Hepatocyte (in vitro differentiated cells): ENCODE measurements at regions not wholly inside any gene's neighbourhood (a gene's known extent, or its start where the extent isn't known, plus 50 kb on each side); places are given as distances from the start of the nearest gene placed in this dataset.

Source experiments
- DNase-seq: peaks from one replicate; pipeline ENCODE4 v3.0.0-alpha.2; 2016; ENCODE audit warnings: low spot score
- H2AFZ ChIP-seq: fragments of 200-600 bp; sonication (generic); 2 replicates; pipeline ENCODE4 v1.6.0; 2016; ENCODE audit warnings: antibody characterized with exemption, mild to moderate bottlenecking
- H3K27ac ChIP-seq: fragments of 200-600 bp; sonication (generic); 2 replicates; pipeline ENCODE4 v1.5.1; 2016; ENCODE audit warnings: mild to moderate bottlenecking
- H3K27me3 ChIP-seq: fragments of 200-600 bp; sonication (generic); 2 replicates; pipeline ENCODE4 v1.6.1; 2016
- H3K36me3 ChIP-seq: fragments of 200-600 bp; sonication (generic); replicated peaks from 2 replicates; pipeline ENCODE4 v1.5.1; 2016; ENCODE audit warnings: low read depth; ENCODE audit not compliant: insufficient read depth
- H3K4me1 ChIP-seq: fragments of 200-600 bp; sonication (generic); 2 replicates; pipeline ENCODE4 v1.5.1; 2016; ENCODE audit warnings: mild to moderate bottlenecking, moderate library complexity; ENCODE audit not compliant: insufficient read depth
- H3K4me2 ChIP-seq: fragments of 200-600 bp; sonication (generic); 2 replicates; pipeline ENCODE4 v1.6.0; 2016
- H3K4me3 ChIP-seq: fragments of 200-600 bp; sonication (generic); 2 replicates; pipeline ENCODE4 v1.5.1; 2016; ENCODE audit warnings: mild to moderate bottlenecking
- H3K79me2 ChIP-seq: fragments of 200-600 bp; sonication (generic); 2 replicates; pipeline ENCODE4 v1.6.0; 2017; ENCODE audit warnings: mild to moderate bottlenecking
- H3K9me2 ChIP-seq: fragments of 200-600 bp; sonication (generic); replicated peaks from 2 replicates; pipeline ENCODE4 v1.6.0; 2017; ENCODE audit warnings: mild to moderate bottlenecking; ENCODE audit not compliant: insufficient read depth
- H3K9me3 ChIP-seq: fragments of 200-600 bp; sonication (generic); 2 replicates; pipeline ENCODE4 v1.5.1; 2016; ENCODE audit warnings: low read depth, mild to moderate bottlenecking
- H4K20me1 ChIP-seq: fragments of 200-600 bp; sonication (generic); 2 replicates; pipeline ENCODE4 v1.6.0; 2016; ENCODE audit warnings: mild to moderate bottlenecking; ENCODE audit not compliant: insufficient read depth, poor library complexity, severe bottlenecking
- EZH2 ChIP-seq: fragments of 200-600 bp; sonication (generic); IDR thresholded peaks from 2 replicates; pipeline ENCODE4 v1.6.1; 2016; ENCODE audit warnings: antibody characterized with exemption, mild to moderate bottlenecking, borderline replicate concordance
- EZH2phosphoT487 ChIP-seq: fragments of 200-600 bp; sonication (generic); IDR thresholded peaks from one replicate; pipeline ENCODE4 v1.6.1; 2018; ENCODE audit warnings: antibody characterized with exemption, mild to moderate bottlenecking, low read depth, moderate library complexity; ENCODE audit not compliant: unreplicated experiment, severe bottlenecking
- WGBS: methylation state at CpG from one replicate; pipeline ENCODE4 v1.1.6; 2016; ENCODE audit warnings: low lambda C conversion rate; ENCODE audit errors: missing lambda C conversion rate; 5-methylcytosine and 5-hydroxymethylcytosine counted together
- TF ChIP-seq, protein P1 (sequence below): fragments of 200-600 bp; sonication (generic); IDR thresholded peaks from 2 replicates; pipeline ENCODE4 v1.5.1; 2016; ENCODE audit warnings: antibody characterized with exemption, mild to moderate bottlenecking; ENCODE audit not compliant: poor library complexity

DNA sequence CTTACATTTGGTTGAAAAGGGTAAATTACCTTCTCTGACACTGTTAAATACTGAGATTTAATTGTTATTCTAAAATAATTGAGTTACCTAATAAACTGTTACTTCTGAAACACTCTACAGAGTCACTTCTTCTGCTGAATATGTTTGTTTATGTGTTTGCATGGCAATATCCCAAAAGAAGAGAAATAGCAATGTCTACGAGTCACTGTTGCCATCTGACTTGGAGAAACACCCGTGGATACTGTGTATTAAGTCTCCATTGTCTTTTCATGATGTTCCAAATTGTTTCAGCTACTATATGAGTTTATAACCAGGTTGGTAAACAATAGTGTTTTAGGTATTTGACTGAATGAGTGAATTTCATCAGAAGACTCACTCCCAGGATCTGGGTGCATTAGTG, 754.2 kb upstream of the ID2 start:
- no peaks in the 10 kb centered on the region for H3K27me3 ChIP-seq
- H3K9me3 ChIP-seq: no peaks in the 10 kb centered on the region
- no peak overlapping the region for H3K4me3 ChIP-seq
- no peak overlapping the region for H3K4me2 ChIP-seq
- DNase-seq: no peak
- H2AFZ ChIP-seq: no peak overlapping the region
- H3K79me2 ChIP-seq: no peaks in the 10 kb centered on the region
- no peaks in the 10 kb centered on the region for H3K4me1 ChIP-seq
- TF ChIP-seq, protein P1, sequence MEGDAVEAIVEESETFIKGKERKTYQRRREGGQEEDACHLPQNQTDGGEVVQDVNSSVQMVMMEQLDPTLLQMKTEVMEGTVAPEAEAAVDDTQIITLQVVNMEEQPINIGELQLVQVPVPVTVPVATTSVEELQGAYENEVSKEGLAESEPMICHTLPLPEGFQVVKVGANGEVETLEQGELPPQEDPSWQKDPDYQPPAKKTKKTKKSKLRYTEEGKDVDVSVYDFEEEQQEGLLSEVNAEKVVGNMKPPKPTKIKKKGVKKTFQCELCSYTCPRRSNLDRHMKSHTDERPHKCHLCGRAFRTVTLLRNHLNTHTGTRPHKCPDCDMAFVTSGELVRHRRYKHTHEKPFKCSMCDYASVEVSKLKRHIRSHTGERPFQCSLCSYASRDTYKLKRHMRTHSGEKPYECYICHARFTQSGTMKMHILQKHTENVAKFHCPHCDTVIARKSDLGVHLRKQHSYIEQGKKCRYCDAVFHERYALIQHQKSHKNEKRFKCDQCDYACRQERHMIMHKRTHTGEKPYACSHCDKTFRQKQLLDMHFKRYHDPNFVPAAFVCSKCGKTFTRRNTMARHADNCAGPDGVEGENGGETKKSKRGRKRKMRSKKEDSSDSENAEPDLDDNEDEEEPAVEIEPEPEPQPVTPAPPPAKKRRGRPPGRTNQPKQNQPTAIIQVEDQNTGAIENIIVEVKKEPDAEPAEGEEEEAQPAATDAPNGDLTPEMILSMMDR: no peak
- TF ChIP-seq EZH2 (no peak), EZH2phosphoT487 (no peak)
- H3K27ac ChIP-seq: no peak overlapping the region
- WGBS: 74% methylated on average over 2 of the region's 2 CpGs
- no peaks in the 10 kb centered on the region for H3K36me3 ChIP-seq
- H4K20me1 ChIP-seq: no peaks in the 10 kb centered on the region
- no peaks in the 10 kb centered on the region for H3K9me2 ChIP-seq

DNA sequence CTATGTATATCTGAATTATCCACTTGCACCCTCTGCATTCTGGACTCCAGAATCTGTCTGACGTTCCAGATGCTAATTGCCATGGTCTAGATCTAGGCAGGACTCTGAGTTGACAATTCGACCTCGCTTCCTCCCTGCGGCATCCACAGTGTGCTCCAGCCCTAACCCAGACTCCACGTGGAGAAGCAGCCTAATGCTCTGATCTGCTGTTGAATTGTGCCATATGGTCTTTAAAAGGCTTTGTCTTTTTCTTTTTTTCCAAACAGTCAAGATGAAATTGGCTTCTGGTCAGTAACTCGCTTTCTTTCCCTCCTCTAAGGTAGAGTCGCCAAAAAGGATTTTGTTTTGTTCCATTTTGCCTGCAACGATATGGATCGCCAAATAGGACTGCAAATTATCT, 752.6 kb upstream of the ID2 start:
- no peaks in the 10 kb centered on the region for H3K36me3 ChIP-seq
- WGBS: 93% methylated on average over 9 of the region's 9 CpGs
- H2AFZ ChIP-seq: no peak overlapping the region
- H3K4me1 ChIP-seq: no peaks in the 10 kb centered on the region
- no peak overlapping the region for H3K27ac ChIP-seq
- no peaks in the 10 kb centered on the region for H3K27me3 ChIP-seq
- H3K79me2 ChIP-seq: no peaks in the 10 kb centered on the region
- no peak overlapping the region for H3K4me3 ChIP-seq
- no peak for DNase-seq
- H4K20me1 ChIP-seq: no peaks in the 10 kb centered on the region
- no peak overlapping the region for H3K4me2 ChIP-seq
- H3K9me3 ChIP-seq: no peaks in the 10 kb centered on the region
- TF ChIP-seq EZH2 (no peak), EZH2phosphoT487 (no peak)
- TF ChIP-seq, protein P1: no peak
- no peaks in the 10 kb centered on the region for H3K9me2 ChIP-seq

DNA sequence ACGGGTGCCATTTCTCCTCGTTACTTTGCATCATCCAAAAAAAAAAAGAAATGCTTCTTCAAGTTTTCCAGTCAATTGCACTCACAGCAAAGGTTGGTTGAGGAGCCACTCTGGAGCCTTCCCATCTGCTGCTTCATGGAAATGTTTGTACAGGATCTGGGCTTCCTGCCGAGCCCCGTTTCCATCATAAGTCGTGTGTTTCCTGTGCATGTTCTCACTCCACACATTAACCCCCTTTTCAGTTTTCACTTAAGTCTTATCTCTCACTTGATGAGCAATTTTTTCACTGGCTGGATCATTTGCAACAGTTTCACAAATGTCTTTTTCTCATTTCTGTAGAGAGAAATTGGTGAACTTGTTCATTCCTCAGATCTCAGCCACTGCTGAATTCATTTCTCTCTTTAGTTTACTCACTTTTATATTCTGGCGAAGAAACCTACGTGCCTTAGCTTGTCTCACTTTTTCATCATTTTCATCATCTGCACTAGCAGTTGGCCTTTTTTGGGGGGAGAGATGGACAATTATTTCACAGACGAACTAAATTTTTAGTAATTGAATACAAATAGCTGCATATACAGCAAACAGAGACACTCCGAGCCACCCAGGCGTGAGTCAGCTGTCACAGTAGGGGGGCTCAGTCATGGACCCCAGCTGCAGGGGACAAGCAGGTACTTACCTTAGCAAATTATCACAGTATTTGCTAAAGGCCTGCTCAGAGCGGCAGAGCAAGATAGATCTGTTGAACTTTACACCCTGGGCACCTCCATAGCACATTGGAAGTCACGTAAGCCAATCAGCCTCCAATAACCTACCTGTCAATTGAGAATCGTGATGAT, 750.8 kb upstream of the ID2 start:
- Histone ChIP-seq H2AFZ (no peak overlapping the region), H3K4me1 (no peaks in the 10 kb centered on the region), H3K9me3 (no peaks in the 10 kb centered on the region), H3K27me3 (no peaks in the 10 kb centered on the region), H3K36me3 (no peaks in the 10 kb centered on the region), H3K9me2 (no peaks in the 10 kb centered on the region), H3K27ac (no peak overlapping the region), H3K79me2 (no peaks in the 10 kb centered on the region), H3K4me3 (no peak overlapping the region), H3K4me2 (no peak overlapping the region), H4K20me1 (no peaks in the 10 kb centered on the region)
- TF ChIP-seq, protein P1: no peak
- TF ChIP-seq EZH2: no peak
- no peak for TF ChIP-seq EZH2phosphoT487
- 82% methylated on average over 13 of the region's 13 CpGs for WGBS
- peak; percentile 13 for DNase-seq
